Inflammatory macrophage treated with lipopolysaccharide for 4 hours (primary cell): ENCODE measurements at regions not wholly inside any gene's neighbourhood (a gene's known extent, or its start where the extent isn't known, plus 50 kb on each side); places are given as distances from the start of the nearest gene placed in this dataset.
"Not testable (repeated sequence)": the region's sequence is repeated elsewhere in the genome, so short reads cannot be mapped to it uniquely, and the experiment has no call there.

ENCODE experiments used
- DNase-seq: peaks from one replicate; pipeline ENCODE4 v3.0.0-alpha.2; 2020

DNA sequence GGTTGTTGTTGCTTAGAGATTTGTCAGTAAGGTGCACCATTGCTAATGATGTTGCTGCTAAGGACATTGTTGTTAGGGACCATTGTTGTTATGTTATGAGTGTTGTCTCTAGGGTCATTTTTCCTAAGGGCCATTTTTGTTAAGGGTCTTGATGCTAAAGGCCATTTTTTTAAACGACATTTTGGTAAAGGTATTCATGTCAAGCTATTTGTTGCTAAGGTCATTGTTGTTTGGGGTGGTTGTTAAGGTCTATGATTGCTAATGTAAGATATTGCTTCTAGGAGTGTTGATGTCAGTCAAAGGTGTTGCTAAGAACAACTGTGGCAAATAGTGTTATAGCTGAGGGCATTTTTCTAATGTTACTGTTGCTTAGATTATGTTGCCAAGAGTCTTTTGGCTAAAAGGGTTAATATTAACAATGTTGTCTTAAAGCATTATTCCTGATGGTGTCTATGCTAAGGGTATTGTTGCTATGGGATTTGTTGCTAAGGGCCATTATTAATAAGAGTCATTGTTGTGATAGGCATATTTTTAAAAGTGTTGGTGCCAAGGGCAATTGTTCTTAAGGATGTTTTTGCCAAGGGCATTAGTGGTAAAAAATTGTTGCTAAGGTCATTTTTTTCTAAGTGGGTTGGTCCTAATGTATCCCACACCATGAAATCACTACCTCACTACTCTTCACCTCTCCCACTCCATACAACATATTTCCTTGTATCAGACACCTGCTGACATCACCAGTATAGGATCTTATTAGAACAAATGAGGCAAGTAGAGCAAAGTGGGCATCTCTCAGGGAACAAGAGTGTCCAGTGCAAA lies 56.2 kb downstream of the SPATA31A6 start:
- not testable (repeated sequence) for DNase-seq

DNA sequence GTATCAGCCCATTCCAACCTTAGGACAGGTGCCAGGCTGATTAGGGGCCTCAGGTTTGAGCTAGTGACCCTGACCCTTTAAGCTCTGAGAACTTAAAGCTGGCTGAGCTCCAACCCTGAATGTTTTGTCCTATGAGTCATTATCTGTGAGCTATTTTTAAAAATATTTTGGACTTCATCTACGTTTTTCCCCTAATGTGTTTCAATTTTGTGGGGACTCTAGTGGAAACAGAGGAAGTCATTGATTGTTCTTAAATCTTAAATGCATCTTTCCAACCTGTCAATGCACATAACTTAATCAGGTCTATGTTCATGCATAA lies 56.8 kb downstream of the SPATA31A6 start:
- not testable (repeated sequence) for DNase-seq

DNA sequence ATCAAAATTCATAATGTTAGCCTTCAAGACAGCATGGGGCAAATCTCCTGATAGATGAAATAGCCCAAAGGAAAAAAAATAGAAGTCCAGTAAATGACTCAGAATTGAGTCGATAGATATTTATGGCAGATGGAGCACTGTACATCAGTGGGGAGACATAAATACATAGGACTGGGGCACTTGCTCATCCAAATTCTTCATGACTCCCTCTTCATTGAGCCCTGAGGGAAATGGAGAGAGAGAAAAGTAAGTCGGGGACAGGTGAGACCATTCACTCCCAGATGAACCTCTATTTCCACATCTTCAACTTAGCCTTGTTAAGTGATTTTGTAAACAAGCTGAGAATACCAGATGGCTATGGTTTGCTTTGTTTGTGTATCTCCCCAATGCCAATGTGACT lies 59.8 kb downstream of the SPATA31A6 start:
- not testable (repeated sequence) for DNase-seq

DNA sequence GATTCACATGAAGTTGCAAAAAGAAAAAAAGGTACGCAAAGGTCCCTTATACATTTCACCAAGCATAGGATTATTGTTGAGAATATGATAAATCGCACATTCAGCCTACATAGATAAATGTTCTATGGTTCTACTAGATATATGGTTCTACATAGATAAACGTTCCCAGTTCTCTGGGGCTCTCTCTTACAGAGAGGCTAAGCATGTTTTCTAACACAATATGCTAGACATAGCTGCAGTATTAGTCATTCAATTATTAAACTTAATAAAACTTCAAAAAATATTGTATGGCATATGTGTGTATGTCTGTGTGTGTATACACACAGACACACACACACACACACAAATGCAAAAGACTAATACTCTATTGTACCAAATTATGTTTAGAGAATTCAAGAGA lies 60.4 kb downstream of the SPATA31A6 start:
- DNase-seq, result not testable (repeated sequence)

- not testable (repeated sequence) for DNase-seq
Measured at GRCh38 chr9:42268729-42269128, 85.3 kb downstream of the SPATA31A6 start.

DNA sequence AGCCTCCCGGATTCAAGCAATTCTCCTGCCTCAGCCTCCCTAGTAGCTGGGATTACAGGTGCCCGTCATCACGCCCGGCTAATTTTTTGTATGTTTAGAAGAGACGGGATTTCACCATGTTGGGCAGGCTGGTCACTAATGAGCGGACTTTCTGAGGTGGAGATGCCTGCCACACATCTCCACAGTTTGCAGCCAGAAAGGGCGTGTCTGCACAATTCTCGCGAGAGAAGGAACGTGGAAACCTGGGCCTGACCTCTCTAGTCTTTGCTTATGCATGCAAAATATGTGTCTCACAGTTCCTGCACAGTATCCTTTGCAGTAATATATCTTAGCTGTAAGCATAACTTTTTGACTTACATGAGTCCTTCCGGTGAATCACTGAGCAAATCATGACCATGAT lies 85.7 kb downstream of the SPATA31A6 start:
- not testable (repeated sequence) for DNase-seq

GRCh38 chr9:42273191-42273590 lies 89.7 kb downstream of the SPATA31A6 start:
- not testable (repeated sequence) for DNase-seq

- DNase-seq, result no peak
Measured at GRCh38 chr9:42275141-42275540, 91.7 kb downstream of the SPATA31A6 start.

- DNase-seq, result not testable (repeated sequence)
Measured at GRCh38 chr9:42282531-42283178, 99.2 kb downstream of the SPATA31A6 start.

GRCh38 chr9:42283179-42283543 lies 99.7 kb downstream of the SPATA31A6 start:
- DNase-seq, result not testable (repeated sequence)

DNA sequence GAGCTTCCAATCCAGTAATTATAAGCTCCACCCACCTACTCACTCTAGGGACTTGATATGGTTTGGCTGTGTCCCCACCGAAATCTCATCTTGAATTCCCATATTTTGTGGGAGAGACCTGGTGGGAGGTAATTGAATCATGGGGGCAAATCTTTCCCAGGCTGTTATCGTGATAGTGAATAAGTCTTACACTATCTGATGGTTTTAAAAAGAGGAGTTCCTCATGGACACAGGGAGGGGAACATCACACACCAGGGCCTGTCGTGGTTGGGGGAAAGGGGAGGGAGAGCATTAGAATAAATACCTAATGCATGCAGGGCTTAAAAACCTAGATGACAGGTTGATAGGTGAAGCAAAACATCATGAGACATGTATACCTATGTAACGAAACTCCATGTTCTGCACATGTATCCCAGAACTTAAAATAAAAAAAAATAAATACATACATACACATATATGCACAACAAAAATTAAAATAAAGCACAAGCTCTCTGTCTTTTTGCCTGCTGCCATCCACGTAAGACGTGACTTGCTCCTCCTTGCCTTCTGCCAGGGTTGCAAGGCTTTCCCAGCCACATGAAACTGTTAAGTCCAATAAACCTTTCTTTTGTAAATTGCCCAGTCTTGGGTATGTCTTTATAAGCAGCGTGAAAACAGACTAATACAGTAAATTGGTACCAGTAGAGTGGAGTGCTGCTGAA lies 102.8 kb downstream of the SPATA31A6 start:
- not testable (repeated sequence) for DNase-seq

DNA sequence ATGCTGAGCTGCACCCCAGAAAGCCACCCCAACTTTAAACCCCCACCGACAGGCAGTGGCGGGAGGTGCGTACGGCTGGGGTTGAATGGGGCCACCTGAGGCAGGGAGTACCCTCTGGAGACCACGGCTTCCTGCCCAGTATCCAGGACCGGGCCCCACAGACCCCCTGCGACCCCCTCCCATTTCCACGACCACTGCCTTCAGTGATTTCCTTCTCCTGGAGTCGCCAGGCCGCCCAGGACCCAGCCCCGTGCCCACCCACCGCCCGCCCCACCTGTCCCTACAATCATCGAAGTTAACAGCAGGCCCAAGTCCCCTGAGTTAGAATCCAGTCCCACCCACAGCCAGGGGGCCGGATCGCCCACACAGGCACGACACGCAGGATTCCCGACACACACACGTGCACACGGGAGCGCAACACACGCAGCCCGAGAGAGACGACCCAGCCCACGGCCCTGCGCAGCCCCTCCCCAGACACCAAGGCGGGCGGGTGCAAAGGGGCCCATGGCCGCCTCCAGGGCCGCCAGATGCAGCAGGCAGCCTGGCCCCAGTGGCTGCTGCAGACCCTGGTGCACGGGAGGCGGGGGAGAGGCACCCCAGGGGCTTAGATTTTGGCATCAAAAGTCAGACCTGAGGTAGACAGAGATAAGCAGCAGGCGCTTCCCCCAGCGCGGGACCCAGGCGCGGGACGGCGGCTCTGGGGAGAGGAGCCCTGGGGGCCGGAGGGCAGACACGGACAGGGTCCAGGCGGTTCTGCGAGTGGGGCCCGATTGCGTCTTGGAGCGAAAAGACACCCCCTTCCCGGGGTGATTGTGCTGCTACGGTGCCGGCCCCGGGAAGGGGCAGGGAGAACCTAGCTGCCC lies 104.8 kb downstream of the SPATA31A6 start:
- DNase-seq, result not testable (repeated sequence)

GRCh38 chr9:42288865-42289229 lies 105.4 kb downstream of the SPATA31A6 start:
- DNase-seq, result not testable (repeated sequence)

GRCh38 chr9:42300124-42300523 lies 116.7 kb downstream of the SPATA31A6 start:
- DNase-seq, result not testable (repeated sequence)

GRCh38 chr9:42306625-42307024 lies 123.2 kb downstream of the SPATA31A6 start:
- not testable (repeated sequence) for DNase-seq

DNA sequence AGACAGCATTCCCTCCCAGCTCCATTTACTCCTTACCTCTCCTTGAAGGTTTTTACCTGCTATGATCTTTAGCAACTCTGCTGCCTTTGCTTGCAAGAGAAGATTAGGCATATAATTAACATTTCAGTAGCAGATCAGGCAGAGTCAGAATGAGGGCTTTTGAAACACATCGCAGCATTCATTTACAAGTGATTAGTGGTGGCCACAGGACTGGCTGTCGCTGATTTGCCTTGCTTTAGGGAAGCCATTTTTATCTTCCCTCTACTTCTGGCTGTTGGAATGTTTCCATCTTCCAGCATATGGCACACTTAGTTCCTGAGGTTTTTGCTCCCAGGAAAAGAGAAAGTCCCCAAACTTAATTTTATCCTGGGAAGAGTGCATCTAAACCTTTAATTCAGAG lies 124.0 kb downstream of the SPATA31A6 start:
- DNase-seq, result not testable (repeated sequence)

- not testable (repeated sequence) for DNase-seq
Measured at GRCh38 chr9:42310972-42311371, 127.5 kb downstream of the SPATA31A6 start.

- DNase-seq, result not testable (repeated sequence)
Measured at GRCh38 chr9:42316026-42316425, 132.6 kb downstream of the SPATA31A6 start.

DNA sequence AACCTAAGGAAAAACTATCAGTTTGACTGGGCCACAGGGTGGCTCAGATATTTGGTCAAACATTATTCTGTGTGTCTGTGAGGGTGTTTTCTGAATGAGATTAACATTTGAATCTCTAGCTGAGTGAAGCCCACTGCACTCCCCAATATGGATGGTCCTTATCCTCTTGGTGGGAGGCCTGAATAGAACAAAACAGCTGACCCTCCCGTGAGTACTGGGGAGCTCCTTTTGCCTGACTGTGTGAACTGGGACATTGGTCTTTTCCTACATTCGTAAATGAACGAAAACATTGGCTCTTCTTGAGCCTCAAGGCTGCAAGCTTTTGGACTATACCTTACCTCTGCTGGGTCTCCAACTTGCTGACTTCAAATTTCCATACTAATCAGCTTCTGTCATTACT lies 134.2 kb downstream of the SPATA31A6 start:
- not testable (repeated sequence) for DNase-seq

GRCh38 chr9:42323084-42323809 lies 139.8 kb downstream of the SPATA31A6 start:
- DNase-seq, result not testable (repeated sequence)

GRCh38 chr9:42325142-42325541 lies 141.7 kb downstream of the SPATA31A6 start:
- not testable (repeated sequence) for DNase-seq

DNA sequence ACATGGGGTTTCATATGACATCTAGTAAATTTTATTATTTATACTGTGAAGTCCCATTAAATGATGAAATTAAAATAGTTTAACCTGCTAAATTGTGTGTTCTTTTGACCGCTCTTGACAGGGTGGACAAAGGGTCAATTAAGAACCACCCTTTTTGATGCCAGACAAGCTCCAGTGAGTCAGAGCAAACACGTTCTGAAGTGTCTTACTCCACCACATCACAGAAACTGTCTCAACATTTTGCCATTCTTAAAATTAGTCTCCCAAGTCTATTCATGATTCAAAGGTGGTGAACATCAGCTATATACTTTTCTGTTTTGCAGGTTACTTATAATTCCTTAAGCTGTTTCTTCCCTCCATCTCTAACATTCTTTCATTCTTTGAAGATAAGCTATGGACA lies 142.1 kb downstream of the SPATA31A6 start:
- not testable (repeated sequence) for DNase-seq
